ENCODE measurements at regions not wholly inside any gene's neighbourhood (a gene's known extent, or its start where the extent isn't known, plus 50 kb on each side); places are given as distances from the start of the nearest gene placed in this dataset.

GRCh38 chr17:36672403-36672918 lies 71.1 kb downstream of the MRM1 start:
- ChIA-PET POLR2A (no interaction called here), CTCF (no interaction called here)
- TF ChIP-seq SUZ12 (IDR thresholded peaks at IDR 0.05) (no peak), LEF1 (IDR thresholded peaks at IDR 0.05; ENCODE audit: borderline replicate concordance) (no peak), FOXM1 (IDR thresholded peaks at IDR 0.05; ENCODE audit: borderline replicate concordance) (no peak), FOXA1 (IDR thresholded peaks at IDR 0.05) (no peak)
- DNase-seq (ENCODE audit: extremely low spot score): no peak

GRCh38 chr17:36673068-36673467 lies 71.7 kb downstream of the MRM1 start:
- TF ChIP-seq ZNF384 (IDR thresholded peaks at IDR 0.05) (no peak), HDGF (IDR thresholded peaks at IDR 0.05; ENCODE audit: borderline replicate concordance) (no peak), FOXM1 (IDR thresholded peaks at IDR 0.05; ENCODE audit: borderline replicate concordance) (no peak), PKNOX1 (IDR thresholded peaks at IDR 0.05) (no peak), FOXA1 (IDR thresholded peaks at IDR 0.05) (no peak), CTBP1 (IDR thresholded peaks at IDR 0.05; ENCODE audit: borderline replicate concordance) (no peak), TARDBP (IDR thresholded peaks at IDR 0.05) (no peak), BHLHE40 (IDR thresholded peaks at IDR 0.05; ENCODE audit: borderline replicate concordance) (no peak), SUZ12 (IDR thresholded peaks at IDR 0.05) (no peak), ELF4 (IDR thresholded peaks at IDR 0.05) (no peak), ARNT (IDR thresholded peaks at IDR 0.05) (no peak), L3MBTL2 (conservative IDR thresholded peaks at IDR 0.05) (no peak), LEF1 (IDR thresholded peaks at IDR 0.05; ENCODE audit: borderline replicate concordance) (no peak), SP1 (IDR thresholded peaks at IDR 0.05) (no peak), FOXK2 (IDR thresholded peaks at IDR 0.05) (no peak)
- ChIA-PET CTCF (no interaction called here), POLR2A (no interaction called here)
- DNase-seq (ENCODE audit: extremely low spot score): no peak

- ChIA-PET POLR2A (no interaction called here), CTCF (no interaction called here)
- DNase-seq (ENCODE audit: extremely low spot score): no peak
- no peak for TF ChIP-seq ARNT (IDR thresholded peaks at IDR 0.05)
- no peak for TF ChIP-seq FOXK2 (IDR thresholded peaks at IDR 0.05)
- no peak for TF ChIP-seq CTBP1 (IDR thresholded peaks at IDR 0.05; ENCODE audit: borderline replicate concordance)
These were observed 72.4 kb downstream of the MRM1 start for GRCh38 chr17:36673637-36674277.

GRCh38 chr17:36674278-36674650 lies 72.9 kb downstream of the MRM1 start:
- no peak for DNase-seq (ENCODE audit: extremely low spot score)
- TF ChIP-seq LEF1 (IDR thresholded peaks at IDR 0.05; ENCODE audit: borderline replicate concordance) (no peak), FOXM1 (IDR thresholded peaks at IDR 0.05; ENCODE audit: borderline replicate concordance) (no peak), PKNOX1 (IDR thresholded peaks at IDR 0.05) (no peak), SP1 (IDR thresholded peaks at IDR 0.05) (no peak), SUZ12 (IDR thresholded peaks at IDR 0.05) (no peak), ARNT (IDR thresholded peaks at IDR 0.05) (no peak), CTBP1 (IDR thresholded peaks at IDR 0.05; ENCODE audit: borderline replicate concordance) (no peak)
- POLR2A ChIA-PET: no interaction called here
- CTCF ChIA-PET: interaction anchor here (1.0 kb wide), 1 partner anchor 16 kb away, joined by 4 read pairs; no protein-coding TSS in a partner anchor

- ChIA-PET POLR2A (no interaction called here), CTCF (interaction anchor here (1.0 kb wide), 1 partner anchor 17 kb away, joined by 4 read pairs; no protein-coding TSS in a partner anchor)
- TF ChIP-seq L3MBTL2 (conservative IDR thresholded peaks at IDR 0.05): no peak
- TF ChIP-seq FOXM1 (IDR thresholded peaks at IDR 0.05; ENCODE audit: borderline replicate concordance): no peak
- no peak for TF ChIP-seq SP1 (IDR thresholded peaks at IDR 0.05)
- TF ChIP-seq ARNT (IDR thresholded peaks at IDR 0.05): no peak
- no peak for TF ChIP-seq FOXA1 (IDR thresholded peaks at IDR 0.05)
- no peak for TF ChIP-seq TARDBP (IDR thresholded peaks at IDR 0.05)
- TF ChIP-seq LEF1 (IDR thresholded peaks at IDR 0.05; ENCODE audit: borderline replicate concordance): no peak
- TF ChIP-seq HDGF (IDR thresholded peaks at IDR 0.05; ENCODE audit: borderline replicate concordance): no peak
- no peak for TF ChIP-seq BHLHE40 (IDR thresholded peaks at IDR 0.05; ENCODE audit: borderline replicate concordance)
- TF ChIP-seq SUZ12 (IDR thresholded peaks at IDR 0.05): no peak
- TF ChIP-seq ELF4 (IDR thresholded peaks at IDR 0.05): no peak
- no peak for TF ChIP-seq ZNF384 (IDR thresholded peaks at IDR 0.05)
- TF ChIP-seq CTBP1 (IDR thresholded peaks at IDR 0.05; ENCODE audit: borderline replicate concordance): no peak
- no peak for TF ChIP-seq PKNOX1 (IDR thresholded peaks at IDR 0.05)
- TF ChIP-seq FOXK2 (IDR thresholded peaks at IDR 0.05): no peak
- no peak for DNase-seq (ENCODE audit: extremely low spot score)
These were observed 73.9 kb downstream of the MRM1 start for GRCh38 chr17:36675250-36675649.

- ChIA-PET POLR2A (no interaction called here), CTCF (no interaction called here)
- no peak for DNase-seq (ENCODE audit: extremely low spot score)
- no peak for TF ChIP-seq TARDBP (IDR thresholded peaks at IDR 0.05)
These were observed 74.4 kb downstream of the MRM1 start for GRCh38 chr17:36675786-36676185.

- no peak for DNase-seq (ENCODE audit: extremely low spot score)
- ChIA-PET CTCF (no interaction called here), POLR2A (interaction anchor here (1.0 to 1.4 kb wide), 2 partner anchors 22 to 27 kb away, joined by 3 read pairs; no protein-coding TSS in a partner anchor)
- TF ChIP-seq CTBP1 (IDR thresholded peaks at IDR 0.05; ENCODE audit: borderline replicate concordance) (no peak), ARNT (IDR thresholded peaks at IDR 0.05) (no peak), LEF1 (IDR thresholded peaks at IDR 0.05; ENCODE audit: borderline replicate concordance) (no peak), SP1 (IDR thresholded peaks at IDR 0.05) (no peak), PKNOX1 (IDR thresholded peaks at IDR 0.05) (no peak), ZNF384 (IDR thresholded peaks at IDR 0.05) (no peak), SUZ12 (IDR thresholded peaks at IDR 0.05) (no peak), FOXK2 (IDR thresholded peaks at IDR 0.05) (no peak), BHLHE40 (IDR thresholded peaks at IDR 0.05; ENCODE audit: borderline replicate concordance) (no peak)
These were observed 78.6 kb downstream of the MRM1 start for GRCh38 chr17:36679815-36680467.

Measured in HEK293T (cell line).